HG03060 (cell line): ENCODE measurements at regions not wholly inside any gene's neighbourhood (a gene's known extent, or its start where the extent isn't known, plus 50 kb on each side); places are given as distances from the start of the nearest gene placed in this dataset.

Experiments
- ATAC-seq: cut with Tn5 transposase; IDR thresholded peaks from one replicate; pipeline ENCODE4 v1.9.1; 2021; ENCODE audit warnings: low read depth, moderate number of reproducible peaks; ENCODE audit not compliant: unreplicated experiment

DNA sequence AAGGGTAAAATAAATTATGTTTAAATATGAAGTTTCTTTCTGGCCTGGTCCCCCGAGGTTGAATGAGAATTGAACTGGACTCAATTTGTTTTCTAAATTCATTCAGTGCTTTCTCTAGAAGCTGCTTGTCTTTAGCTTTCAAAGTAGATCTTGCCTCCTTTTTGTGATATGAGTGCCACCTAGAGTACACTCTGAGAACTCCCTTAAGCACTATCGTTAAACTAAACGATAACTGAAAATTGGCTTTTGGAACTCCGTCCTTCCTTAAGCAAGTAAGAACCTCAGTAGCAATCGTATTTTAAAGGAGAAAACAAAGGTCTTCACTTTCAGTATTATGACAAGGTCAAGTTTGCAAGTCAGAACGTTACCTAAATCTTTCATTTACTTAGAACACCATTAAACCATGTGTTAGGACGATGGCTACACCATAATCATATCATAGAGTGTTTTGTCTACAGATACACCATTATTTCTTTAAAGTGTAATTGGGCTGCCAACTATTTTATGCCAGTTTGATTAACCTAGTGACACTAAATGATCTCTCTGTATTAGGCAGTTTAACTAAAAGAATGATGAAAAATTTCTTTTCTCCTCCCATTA is 364.8 kb downstream of the SNAPC1 start:
- peak; percentile 45 for ATAC-seq

DNA sequence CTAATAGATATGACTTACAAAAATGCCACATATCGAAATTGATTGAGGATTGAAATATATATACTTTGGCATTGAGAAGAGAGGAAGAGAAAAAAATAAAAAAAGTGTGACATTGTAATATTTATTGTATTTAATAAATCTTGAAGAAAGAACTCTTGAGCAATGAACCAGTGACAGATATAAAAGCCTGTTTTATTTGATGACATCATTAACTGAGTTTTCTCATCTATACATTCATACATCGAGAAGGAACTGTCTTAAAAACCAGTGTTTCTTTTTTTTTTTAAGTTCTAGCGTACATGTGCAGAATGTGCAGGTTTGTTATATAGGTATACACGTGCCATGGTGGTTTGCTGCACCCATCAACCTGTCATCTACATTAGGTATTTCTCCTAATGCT is 368.2 kb downstream of the SNAPC1 start:
- no peak for ATAC-seq

DNA sequence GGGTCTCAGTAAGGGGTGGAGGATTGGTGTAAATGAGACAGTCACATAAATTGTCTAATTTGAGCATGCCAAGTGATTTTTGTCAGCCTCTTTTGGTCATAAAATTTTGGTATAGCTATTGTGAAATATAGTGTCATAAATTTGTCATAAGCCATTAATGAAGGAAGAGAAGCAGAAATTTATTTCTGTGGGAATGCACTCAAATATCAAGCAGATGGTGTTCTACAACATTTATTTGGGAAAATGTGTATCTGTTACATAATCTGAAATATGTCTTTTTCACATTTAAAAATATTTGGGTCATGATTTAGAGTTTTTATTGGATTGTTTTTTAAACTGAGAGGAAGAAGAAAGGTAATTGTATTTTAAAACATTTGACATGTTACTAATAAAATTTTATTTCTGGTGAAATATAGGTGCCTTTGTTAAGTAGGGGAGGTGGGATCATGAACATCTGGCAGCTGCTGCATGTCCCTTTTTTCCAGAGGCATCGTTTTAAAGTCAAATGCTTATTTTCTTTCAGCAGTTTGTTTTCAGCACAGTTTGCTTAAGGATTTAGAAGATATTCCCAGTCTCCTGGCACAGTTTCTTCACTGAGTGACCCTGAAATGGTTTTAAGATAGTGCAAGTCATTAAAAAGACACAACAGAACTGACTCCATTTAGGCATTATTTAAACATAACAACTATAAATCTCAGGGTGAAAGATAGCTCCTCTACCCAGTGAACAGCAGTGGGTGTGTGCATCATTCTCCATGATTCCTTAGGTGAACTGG is 371.7 kb downstream of the SNAPC1 start:
- ATAC-seq = no peak

DNA sequence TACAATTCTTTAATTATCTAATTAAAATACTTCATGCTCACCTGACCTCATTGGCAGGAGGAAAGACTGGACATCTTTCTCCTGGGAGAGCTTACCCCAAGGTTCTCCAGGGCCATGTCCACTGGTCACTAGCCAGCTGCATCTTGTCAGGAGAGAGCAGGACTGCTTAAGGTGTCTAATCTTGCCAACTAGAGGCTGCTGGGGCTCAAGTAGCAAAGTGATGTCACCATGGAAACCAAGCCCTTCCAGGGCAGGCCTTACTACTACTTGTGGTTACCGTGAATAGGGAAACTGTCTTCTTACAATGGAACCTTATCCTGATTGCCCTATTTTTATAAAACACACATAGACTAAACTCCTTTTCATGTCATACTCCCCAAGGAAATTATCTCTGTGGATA is 376.4 kb downstream of the SNAPC1 start:
- ATAC-seq = no peak

DNA sequence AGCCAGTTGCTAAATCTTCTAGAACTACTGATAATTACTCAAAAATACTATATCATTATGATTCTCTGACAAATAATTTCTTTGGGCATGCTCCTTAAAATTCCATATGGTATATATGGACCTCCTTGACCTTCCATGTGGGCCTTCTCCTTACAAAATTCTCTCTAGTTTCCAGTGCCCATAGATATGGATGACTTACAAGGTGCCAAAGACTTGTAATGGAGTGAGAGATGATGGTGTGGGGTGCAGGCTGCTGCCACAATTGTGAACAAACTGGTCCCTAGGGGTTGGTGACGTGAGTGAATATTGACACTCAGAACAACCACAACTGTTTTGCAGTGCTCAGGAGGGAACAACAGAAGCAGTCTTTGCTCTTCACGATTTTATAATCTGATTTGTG is 378.9 kb downstream of the SNAPC1 start:
- no peak for ATAC-seq

DNA sequence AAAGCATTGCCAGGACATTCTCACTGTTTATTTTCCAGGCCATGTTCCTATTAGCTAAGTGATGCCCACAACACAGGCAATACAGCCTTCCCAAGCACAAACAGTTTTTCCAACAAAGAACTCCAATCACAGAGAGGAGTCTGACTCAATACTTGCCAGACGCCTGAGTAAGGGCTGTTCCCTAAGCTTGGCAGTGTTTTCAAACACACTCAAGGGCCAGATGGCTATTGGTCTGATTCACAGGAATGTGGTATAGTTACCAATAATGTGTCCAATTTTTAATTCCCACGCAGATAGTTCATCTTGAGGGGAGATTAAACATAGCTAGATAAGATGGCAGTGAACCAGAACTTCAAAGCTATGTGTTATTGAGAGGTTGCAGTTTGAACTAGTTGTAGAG is 381.0 kb downstream of the SNAPC1 start:
- no peak for ATAC-seq

DNA sequence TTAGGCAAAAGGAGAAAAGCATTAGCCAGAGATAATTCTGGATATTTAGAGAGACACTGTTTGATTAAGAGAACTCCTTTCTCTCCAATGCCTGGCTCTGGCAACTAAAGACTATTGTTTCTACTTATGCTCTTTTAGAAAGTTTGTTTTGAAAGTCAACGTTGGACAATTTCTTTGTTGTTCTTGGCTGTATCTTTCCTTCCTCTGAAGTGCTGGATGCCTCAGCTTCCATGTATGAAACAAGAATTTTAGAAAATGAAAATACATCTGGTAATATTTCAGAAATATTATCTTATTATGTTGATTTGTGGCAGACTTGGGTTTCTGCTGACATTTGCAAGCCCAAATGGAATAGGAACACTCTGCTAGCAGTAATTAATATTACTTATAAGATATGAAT is 382.6 kb downstream of the SNAPC1 start:
- ATAC-seq = no peak

DNA sequence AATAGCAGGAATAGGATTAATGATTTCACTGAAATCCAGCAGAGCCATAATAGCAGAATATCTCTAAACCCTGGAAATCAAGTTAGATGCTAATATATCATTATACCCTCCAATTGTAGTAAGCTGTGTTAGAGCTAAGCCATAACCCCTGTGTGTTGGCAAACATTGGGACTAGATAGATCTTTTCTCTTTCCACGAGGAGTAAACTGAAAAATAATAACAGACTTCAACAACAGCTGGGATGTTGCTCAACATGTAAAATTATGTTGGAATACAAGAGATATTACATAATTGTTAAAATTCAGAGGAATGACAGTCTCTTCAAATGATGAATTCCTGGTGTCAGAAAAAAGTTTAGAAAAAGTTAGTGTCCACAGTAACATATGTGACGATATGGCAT is 383.8 kb downstream of the SNAPC1 start:
- no peak for ATAC-seq

DNA sequence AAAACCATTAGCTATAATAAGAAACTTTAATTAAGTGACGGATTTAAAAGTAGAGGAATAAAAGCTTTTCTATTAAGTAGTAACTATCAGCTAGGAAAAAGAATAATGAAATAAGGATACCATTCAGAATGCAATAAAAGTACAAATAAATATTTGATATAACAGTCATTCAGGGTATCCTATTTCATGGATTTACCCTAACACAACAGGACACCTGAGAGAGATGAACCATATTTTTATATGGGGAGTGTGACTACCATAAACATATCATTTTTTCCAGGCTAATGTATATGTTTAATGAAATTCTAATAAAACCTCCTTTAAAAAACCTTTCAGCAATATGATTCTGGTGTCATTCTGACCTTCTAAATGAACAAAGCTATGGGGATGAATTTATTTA is 393.8 kb downstream of the SNAPC1 start:
- no peak for ATAC-seq

DNA sequence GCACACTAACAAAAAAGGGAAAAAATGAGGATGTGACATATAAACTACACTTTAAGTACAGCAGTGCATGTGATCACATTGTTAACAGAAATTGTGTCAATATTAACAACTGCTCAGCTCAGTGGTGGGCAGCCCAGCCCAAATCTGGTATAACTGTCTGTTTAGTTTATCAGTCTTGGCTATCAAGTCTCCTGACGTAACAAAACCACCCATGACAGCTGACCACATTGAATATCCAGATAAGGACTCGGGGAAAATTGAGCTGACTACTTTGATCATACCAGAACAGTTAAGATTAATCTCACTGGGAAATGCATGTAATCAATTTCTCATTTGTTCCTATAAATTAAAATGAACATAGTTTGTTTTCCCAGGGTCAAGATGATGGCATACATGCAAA is 396.6 kb downstream of the SNAPC1 start:
- ATAC-seq = no peak

DNA sequence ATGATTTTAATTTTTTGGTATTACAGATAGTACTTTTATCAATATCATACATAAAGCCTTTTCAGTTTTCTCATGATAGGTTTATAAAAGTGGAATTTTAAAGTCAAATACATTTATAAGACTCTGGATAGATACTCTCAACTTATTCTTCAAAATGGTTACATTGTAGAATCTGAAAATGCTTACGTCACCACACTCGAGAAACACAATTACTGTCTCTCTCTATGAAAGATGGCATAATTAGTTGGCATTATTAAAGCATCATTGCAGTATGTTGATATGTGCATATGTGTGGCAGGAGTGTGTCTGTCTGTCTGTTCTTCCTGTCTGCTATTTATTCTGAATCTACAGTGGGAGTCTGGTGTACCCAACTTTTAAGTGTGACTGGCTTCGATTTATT is 397.1 kb downstream of the SNAPC1 start:
- ATAC-seq = no peak

DNA sequence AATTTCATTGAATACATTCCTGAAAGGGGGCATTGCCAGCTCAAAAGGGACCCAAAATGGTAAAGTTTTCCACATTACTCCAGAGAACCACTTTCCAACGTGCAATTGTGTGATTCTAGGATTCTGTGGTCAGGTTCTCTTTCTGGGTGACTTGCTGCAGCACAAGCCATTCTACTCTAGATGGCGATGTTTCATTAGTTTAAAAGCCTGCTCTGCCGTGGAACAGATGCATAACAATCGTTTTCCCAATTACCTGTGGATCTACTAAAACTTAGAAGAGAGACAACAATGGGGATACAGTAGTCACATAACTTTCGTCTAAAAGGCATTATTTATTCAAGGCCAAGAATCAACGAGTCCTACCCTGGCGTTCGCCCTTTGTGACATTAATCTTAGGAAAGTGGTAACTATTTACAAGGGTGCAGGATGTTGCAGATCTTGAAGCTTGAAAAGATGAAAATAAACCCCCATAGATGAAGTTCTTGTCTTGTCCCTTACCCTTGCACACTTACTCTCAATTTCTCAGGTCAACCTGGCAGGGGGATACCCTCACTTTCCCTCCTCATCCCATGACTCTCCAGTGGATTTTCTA is 400.9 kb downstream of the SNAPC1 start:
- ATAC-seq = no peak

DNA sequence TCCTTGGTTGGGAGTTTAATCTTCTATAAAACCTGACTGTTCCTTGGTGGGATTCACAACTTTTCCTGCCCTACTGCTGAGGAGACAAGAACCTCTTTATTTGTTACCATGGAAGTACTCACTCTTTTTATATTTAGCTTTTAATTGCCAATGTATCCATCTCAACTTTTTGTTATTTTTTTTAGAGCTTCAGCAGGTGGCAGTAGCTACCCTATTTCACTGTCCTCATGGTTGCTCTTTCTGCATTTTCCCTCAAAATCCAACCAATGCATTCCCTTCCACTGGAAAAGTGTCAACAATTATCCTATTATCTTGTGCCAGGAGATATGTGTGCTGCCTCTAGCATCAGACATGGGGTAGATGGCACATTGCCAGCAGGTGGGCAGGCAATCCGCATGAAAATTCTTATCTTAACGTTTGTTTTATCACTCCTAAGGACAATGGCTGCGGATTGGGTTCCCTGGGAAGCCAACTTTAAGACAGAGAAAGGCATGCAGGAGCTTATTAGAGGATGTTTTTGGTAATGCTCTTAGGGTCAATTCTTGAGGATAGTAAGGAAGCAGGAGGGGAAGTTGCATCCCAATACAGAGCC is 406.4 kb downstream of the SNAPC1 start:
- no peak for ATAC-seq

DNA sequence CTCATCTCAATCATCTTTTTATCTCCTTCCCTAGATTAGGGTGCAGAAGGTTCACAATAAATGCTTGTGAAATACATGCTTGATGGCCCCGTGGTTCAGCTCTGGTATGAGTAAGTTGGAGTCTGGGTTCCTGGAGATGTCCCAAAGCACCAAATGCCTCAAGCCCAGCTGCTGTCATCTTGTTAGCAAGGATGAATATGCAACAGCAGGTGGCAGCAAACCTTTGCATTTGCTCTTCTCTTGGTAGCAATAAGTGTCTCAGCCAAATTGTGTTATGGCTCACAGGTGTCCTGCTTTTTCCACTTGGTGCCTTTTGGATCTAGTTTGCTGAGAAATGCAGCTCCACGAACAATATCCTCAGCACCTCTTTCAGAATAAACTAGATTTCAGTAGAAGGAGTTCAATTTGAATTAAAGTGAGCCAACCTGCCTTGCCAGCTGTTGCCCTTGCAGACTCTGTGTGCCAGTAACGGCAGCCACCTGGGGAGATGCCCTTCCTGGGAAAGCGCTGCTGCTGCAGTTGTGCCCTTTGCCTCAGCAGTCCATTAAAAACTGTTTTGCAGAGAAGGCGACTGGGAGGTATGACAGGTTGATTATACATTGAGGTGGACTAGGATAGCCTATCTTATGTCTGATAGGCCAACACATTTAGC is 417.3 kb downstream of the SNAPC1 start:
- ATAC-seq = peak; percentile 69

DNA sequence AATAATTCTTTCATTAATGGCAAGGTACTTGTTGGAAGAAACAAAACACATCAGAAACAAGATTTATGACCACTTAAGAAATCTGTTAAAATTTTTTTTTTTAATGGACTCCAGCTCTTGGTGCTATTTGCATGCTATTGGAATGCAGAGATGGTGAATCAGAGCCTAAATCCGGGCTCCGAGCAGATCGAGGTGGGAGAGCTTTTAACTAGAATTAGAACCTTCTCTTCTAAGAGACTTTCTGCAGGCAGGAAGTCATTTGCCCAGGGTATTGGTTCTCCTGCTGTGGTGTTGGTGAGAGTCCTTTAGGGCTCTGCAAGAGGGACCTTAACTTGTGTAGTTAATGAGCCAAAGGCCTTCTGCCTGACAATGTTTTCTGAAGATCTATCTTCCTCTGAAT is 419.4 kb downstream of the SNAPC1 start:
- no peak for ATAC-seq

DNA sequence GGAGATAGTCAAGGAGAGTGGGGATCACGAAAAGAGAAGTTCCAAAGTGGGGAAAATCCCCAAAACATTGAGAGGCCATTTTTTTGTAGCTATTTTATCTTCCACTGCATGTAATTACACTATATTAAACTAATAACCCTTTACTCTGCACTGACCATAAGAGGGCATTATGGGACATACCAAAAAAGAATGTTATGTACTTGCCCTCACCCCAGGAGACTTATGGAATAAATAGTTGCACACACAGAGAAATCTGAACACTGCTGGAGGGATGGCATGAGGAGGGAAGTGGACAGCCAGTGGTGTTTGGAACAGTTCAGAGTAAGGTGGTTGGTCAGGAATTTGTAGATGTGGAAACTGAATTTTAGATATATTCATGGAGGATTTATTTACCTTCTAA is 422.9 kb downstream of the SNAPC1 start:
- ATAC-seq = no peak

DNA sequence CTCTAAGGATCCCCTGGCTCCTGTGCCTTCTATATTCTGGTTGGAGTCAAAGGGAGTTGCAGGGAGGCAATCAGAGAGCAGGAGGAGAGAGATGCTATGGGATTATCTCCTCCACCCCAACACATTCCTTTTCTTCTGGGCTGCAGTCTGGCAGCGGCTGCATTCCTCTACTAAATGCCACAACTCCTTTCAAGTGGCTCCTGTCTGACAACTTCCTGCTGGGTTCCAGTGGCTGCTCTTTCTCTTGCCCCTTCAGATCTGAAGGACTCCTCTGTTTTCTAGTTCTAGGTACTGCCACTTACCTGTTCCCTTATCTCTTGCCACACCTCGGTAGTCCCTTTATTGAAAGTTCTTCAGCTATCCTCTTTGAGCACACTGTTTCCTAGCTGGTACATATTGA is 425.0 kb downstream of the SNAPC1 start:
- ATAC-seq = no peak

DNA sequence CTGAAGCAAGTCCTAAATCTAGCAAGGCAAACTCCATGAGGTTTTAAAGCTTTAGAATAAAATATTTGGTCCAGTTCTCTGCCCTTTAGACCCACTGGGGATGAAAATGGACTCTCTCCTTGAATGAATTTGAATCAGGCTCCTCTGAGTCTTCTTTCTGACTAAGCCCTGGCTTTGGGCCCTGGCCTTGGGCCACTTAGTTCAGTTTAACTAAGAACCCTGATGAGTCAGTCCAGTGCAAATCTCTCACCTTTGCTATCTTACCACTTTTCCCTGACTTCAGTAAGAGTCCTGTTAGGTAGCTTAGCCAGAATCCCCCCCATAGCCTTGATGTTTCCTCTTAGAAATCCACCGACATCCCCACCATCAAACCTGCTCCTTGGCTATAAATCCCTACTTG is 427.5 kb downstream of the SNAPC1 start:
- ATAC-seq = no peak

DNA sequence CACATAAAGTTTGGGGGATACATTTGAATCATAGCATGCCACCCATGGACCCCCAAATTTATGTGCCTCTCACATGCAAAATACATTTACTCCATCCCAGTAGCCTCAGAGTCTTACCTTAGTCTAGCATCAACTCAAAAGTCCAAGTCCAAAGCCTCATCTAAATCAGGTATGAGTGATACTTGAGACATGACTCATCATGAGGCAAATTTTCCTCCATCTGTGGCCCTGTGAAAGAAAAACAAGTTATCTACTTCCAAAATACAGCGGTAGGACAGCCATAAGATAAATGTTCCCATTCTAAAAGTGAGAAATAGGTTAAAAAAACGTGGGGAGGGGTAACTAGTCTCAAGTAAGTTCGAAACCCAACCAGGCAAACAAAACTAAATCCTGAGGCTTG is 444.2 kb downstream of the SNAPC1 start:
- no peak for ATAC-seq

DNA sequence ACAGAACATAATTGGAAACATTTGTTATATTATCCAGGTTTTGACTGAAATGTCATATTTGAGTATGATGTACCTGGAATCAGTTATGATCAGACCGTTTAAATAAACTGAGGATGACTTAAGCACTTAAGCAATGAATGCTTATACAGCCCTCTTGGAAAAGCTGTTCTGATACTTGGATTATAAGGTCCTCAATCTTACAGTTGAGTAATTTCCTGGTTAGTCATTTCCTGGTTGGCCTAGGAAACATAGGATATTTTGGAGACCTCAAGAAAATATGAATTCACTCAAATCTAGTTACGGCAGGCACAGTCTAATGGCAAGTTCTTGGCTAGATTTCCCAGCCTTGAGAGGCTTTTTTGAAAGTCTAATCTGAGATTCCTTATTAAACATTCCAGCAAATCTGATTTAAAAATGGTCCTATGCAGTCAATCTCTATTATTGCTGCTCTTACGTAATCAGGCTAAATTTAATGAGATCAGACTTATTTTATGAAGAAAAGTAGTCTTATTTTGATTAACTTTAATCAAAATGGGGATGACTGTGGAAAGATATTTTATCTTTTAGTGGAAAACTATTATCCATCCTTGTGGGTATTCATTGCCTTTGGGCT is 447.2 kb downstream of the SNAPC1 start:
- ATAC-seq = no peak

DNA sequence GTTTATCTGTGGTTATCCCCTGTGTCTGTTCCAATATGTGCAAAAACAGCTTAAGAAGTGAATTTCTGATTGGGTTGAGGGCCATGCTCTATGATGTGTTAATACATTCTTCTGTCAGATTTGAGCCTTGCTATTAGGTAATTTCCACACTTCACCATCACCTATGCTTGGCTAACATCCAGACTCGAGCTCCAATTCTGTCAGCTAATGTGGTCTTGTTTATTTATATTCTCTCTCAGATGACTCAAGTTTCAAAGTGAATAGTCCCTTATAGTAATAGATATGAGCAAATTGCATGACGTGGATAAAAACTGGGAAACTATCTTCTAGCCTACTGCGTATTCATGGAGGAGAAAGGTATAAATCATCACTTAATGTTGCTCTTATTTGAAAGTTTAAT is 451.3 kb downstream of the SNAPC1 start:
- no peak for ATAC-seq
